GM23338 (cell line): ENCODE measurements at regions not wholly inside any gene's neighbourhood (a gene's known extent, or its start where the extent isn't known, plus 50 kb on each side); places are given as distances from the start of the nearest gene placed in this dataset.
A peak's percentile ranks its signal among the peaks of the same experiment; 100 is the strongest.

Experiments
- ATAC-seq: fragments of 200-7000 bp; cut with Tn5 transposase; 3 replicates; pipeline ENCODE4 v1.9.1; 2020
- DNase-seq: peaks from one replicate; pipeline ENCODE4 v3.0.0-alpha.2; 2015; ENCODE audit warnings: low spot score
- H2AFZ ChIP-seq: fragments of 200-600 bp; sonication (generic); 2 replicates; pipeline ENCODE4 v1.8.0; 2016; ENCODE audit warnings: antibody characterized with exemption, mild to moderate bottlenecking, moderate library complexity
- H3F3A ChIP-seq: fragments of 200-600 bp; sonication (generic); replicated peaks from 2 replicates; pipeline ENCODE4 v1.8.0; 2017; ENCODE audit warnings: antibody characterized with exemption, mixed run types, low read depth
- H3K27ac ChIP-seq: fragments of 200-600 bp; sonication (generic); 2 replicates; pipeline ENCODE4 v1.6.1; 2016; ENCODE audit warnings: low read depth
- H3K27me3 ChIP-seq: fragments of 200-600 bp; sonication (generic); 2 replicates; pipeline ENCODE4 v1.8.0; 2016; ENCODE audit warnings: mild to moderate bottlenecking, mixed run types, moderate library complexity; ENCODE audit not compliant: insufficient read depth
- H3K36me3 ChIP-seq: fragments of 200-600 bp; sonication (generic); 2 replicates; pipeline ENCODE4 v1.8.0; 2016; ENCODE audit warnings: mild to moderate bottlenecking; ENCODE audit not compliant: insufficient read depth
- H3K4me1 ChIP-seq: fragments of 200-600 bp; sonication (generic); 2 replicates; pipeline ENCODE4 v1.8.0; 2016; ENCODE audit warnings: mild to moderate bottlenecking, moderate library complexity; ENCODE audit not compliant: insufficient read depth
- H3K4me2 ChIP-seq: fragments of 200-600 bp; sonication (generic); 2 replicates; pipeline ENCODE4 v1.7.1; 2017; ENCODE audit warnings: mixed run types
- H3K4me3 ChIP-seq: fragments of 200-600 bp; sonication (generic); 2 replicates; pipeline ENCODE4 v1.6.1; 2016; ENCODE audit warnings: mixed run types
- H3K79me2 ChIP-seq: fragments of 200-600 bp; sonication (generic); replicated peaks from 2 replicates; pipeline ENCODE4 v1.8.0; 2017; ENCODE audit warnings: mild to moderate bottlenecking; ENCODE audit not compliant: insufficient read depth
- H3K9me2 ChIP-seq: fragments of 200-600 bp; sonication (generic); 2 replicates; pipeline ENCODE4 v1.8.0; 2017; ENCODE audit not compliant: insufficient read depth
- H4K20me1 ChIP-seq: fragments of 200-600 bp; sonication (generic); replicated peaks from 2 replicates; pipeline ENCODE4 v1.8.0; 2017; ENCODE audit warnings: mild to moderate bottlenecking; ENCODE audit not compliant: insufficient read depth
- H3K27ac Mint-ChIP-seq: 2 replicates; pipeline ENCODE4 v1.8.0; 2020; ENCODE audit warnings: inconsistent platforms, mild to moderate bottlenecking, moderate library complexity, mixed read lengths
- H3K27me3 Mint-ChIP-seq: 3 replicates; pipeline ENCODE4 v1.8.0; 2022; ENCODE audit warnings: low read depth, mild to moderate bottlenecking, moderate library complexity, mixed read lengths, inconsistent platforms; ENCODE audit not compliant: insufficient read depth, poor library complexity
- H3K36me3 Mint-ChIP-seq: 3 replicates; pipeline ENCODE4 v1.8.0; 2021; ENCODE audit warnings: low read depth, mild to moderate bottlenecking, inconsistent platforms, moderate library complexity, mixed read lengths
- H3K4me1 Mint-ChIP-seq: 3 replicates; pipeline ENCODE4 v1.8.0; 2020; ENCODE audit warnings: mild to moderate bottlenecking, inconsistent platforms, mixed read lengths
- H3K4me3 Mint-ChIP-seq: 3 replicates; pipeline ENCODE4 v1.8.0; 2021; ENCODE audit warnings: moderate library complexity, mild to moderate bottlenecking, inconsistent platforms, mixed read lengths
- H3K9me3 Mint-ChIP-seq: 3 replicates; pipeline ENCODE4 v1.8.0; 2020; ENCODE audit warnings: moderate library complexity, mild to moderate bottlenecking, inconsistent platforms, mixed read lengths
- CREB1 ChIP-seq: fragments of 250-450 bp; sonication (Bioruptor Pico); IDR thresholded peaks from 2 replicates; pipeline ENCODE4 v1.5.0; 2020; ENCODE audit warnings: low read depth, mild to moderate bottlenecking, moderate library complexity
- ETS1 ChIP-seq: IDR thresholded peaks from 2 replicates; pipeline ENCODE4 v1.6.1; 2016; ENCODE audit warnings: antibody characterized with exemption
- EZH2 ChIP-seq: fragments of 200-600 bp; sonication (generic); IDR thresholded peaks from one replicate; pipeline ENCODE4 v1.8.0; 2017; ENCODE audit warnings: antibody characterized with exemption, mild to moderate bottlenecking, low read depth; ENCODE audit not compliant: unreplicated experiment
- EZH2phosphoT487 ChIP-seq: fragments of 200-600 bp; sonication (generic); IDR thresholded peaks from one replicate; pipeline ENCODE4 v1.8.1; 2018; ENCODE audit warnings: antibody characterized with exemption; ENCODE audit not compliant: unreplicated experiment
- JUNB ChIP-seq: IDR thresholded peaks from one replicate; pipeline ENCODE4 v1.6.1; 2016; ENCODE audit warnings: antibody characterized with exemption; ENCODE audit not compliant: unreplicated experiment
- NANOG ChIP-seq: IDR thresholded peaks from 2 replicates; pipeline ENCODE4 v1.6.1; 2016; ENCODE audit warnings: antibody characterized with exemption, borderline replicate concordance
- POLR2AphosphoS5 ChIP-seq: IDR thresholded peaks from 2 replicates; pipeline ENCODE4 v1.6.1; 2016; ENCODE audit warnings: antibody characterized with exemption, low read depth
- REST ChIP-seq: IDR thresholded peaks from one replicate; pipeline ENCODE4 v1.6.1; 2018; ENCODE audit warnings: antibody characterized with exemption; ENCODE audit not compliant: unreplicated experiment
- STAT1 ChIP-seq: IDR thresholded peaks from one replicate; pipeline ENCODE4 v1.6.1; 2016; ENCODE audit warnings: antibody characterized with exemption; ENCODE audit not compliant: unreplicated experiment
- ZNF331 ChIP-seq: fragments of 250-450 bp; sonication (Bioruptor Pico); IDR thresholded peaks from 2 replicates; pipeline ENCODE4 v1.5.0; 2020; ENCODE audit warnings: low read depth, mild to moderate bottlenecking, moderate library complexity
- ZNF462 ChIP-seq: fragments of 250-450 bp; sonication (Bioruptor Pico); IDR thresholded peaks from 2 replicates; pipeline ENCODE4 v1.5.0; 2020; ENCODE audit warnings: mild to moderate bottlenecking, moderate library complexity

GRCh38 chr4:111221371-111221770 lies 598.5 kb upstream of the PITX2 start:
- no peaks in the 10 kb centered on the region for H3F3A ChIP-seq
- DNase-seq (no peak), ATAC-seq (no peak)
- Mint-ChIP-seq H3K9me3 (no peaks in the 10 kb centered on the region), H3K27ac (no peak overlapping the region), H3K4me3 (no peak overlapping the region), H3K27me3 (no peaks in the 10 kb centered on the region), H3K4me1 (peaks cover 11% of the 10 kb centered on the region), H3K36me3 (no peaks in the 10 kb centered on the region)
- H2AFZ ChIP-seq: no peak overlapping the region
- peaks cover 10% of the 10 kb centered on the region for H3K4me1 ChIP-seq
- no peak overlapping the region for H3K4me2 ChIP-seq
- no peaks in the 10 kb centered on the region for H4K20me1 ChIP-seq
- peak; percentile 76 for TF ChIP-seq ZNF331 (CRISPR knock-in tag)
- TF ChIP-seq EZH2phosphoT487: no peak
- H3K27ac ChIP-seq: no peak overlapping the region
- no peaks in the 10 kb centered on the region for H3K27me3 ChIP-seq
- H3K4me3 ChIP-seq: no peak overlapping the region
- no peaks in the 10 kb centered on the region for H3K79me2 ChIP-seq
- no peaks in the 10 kb centered on the region for H3K36me3 ChIP-seq
- no peaks in the 10 kb centered on the region for H3K9me2 ChIP-seq

GRCh38 chr4:111228396-111228795 lies 605.5 kb upstream of the PITX2 start:
- no peak overlapping the region for H3K4me2 ChIP-seq
- no peaks in the 10 kb centered on the region for H3K36me3 Mint-ChIP-seq
- no peak overlapping the region for H3K27ac ChIP-seq
- TF ChIP-seq STAT1 (no peak), ZNF331 (CRISPR knock-in tag) (no peak), EZH2 (no peak), ETS1 (no peak), JUNB (no peak), NANOG (no peak), EZH2phosphoT487 (no peak), CREB1 (no peak), REST (no peak), POLR2AphosphoS5 (no peak), ZNF462 (CRISPR knock-in tag) (no peak)

More at GRCh38 chr4:111228396-111228795, 605.5 kb upstream of the PITX2 start:
- Histone ChIP-seq H4K20me1 (no peaks in the 10 kb centered on the region), H3K79me2 (no peaks in the 10 kb centered on the region), H2AFZ (no peak overlapping the region), H3K36me3 (no peaks in the 10 kb centered on the region), H3K4me3 (no peak overlapping the region), H3K27me3 (no peaks in the 10 kb centered on the region), H3F3A (no peaks in the 10 kb centered on the region), H3K4me1 (peaks cover 12% of the 10 kb centered on the region), H3K9me2 (no peaks in the 10 kb centered on the region; the same call in 1 of the 2 replicates)
- Mint-ChIP-seq H3K27me3 (peaks cover 4% of the 10 kb centered on the region), H3K9me3 (no peaks in the 10 kb centered on the region), H3K4me1 (peaks cover 13% of the 10 kb centered on the region), H3K4me3 (no peak overlapping the region), H3K27ac (no peak overlapping the region)
- no peak for DNase-seq
- no peak for ATAC-seq
